HEK293T (cell line): ENCODE measurements at regions not wholly inside any gene's neighbourhood (a gene's known extent, or its start where the extent isn't known, plus 50 kb on each side); places are given as distances from the start of the nearest gene placed in this dataset.

ENCODE experiments used
- CTBP1 ChIP-seq: fragments of 450-650 bp; IDR thresholded peaks from 2 replicates; pipeline ENCODE4 v1.6.1; 2016; ENCODE audit warnings: borderline replicate concordance
- FOXA1 ChIP-seq: fragments of 450-650 bp; IDR thresholded peaks from 2 replicates; pipeline ENCODE4 v1.6.1; 2016; ENCODE audit warnings: mild to moderate bottlenecking
- FOXM1 ChIP-seq: fragments of 450-650 bp; IDR thresholded peaks from 2 replicates; pipeline ENCODE4 v1.6.1; 2017; ENCODE audit warnings: mild to moderate bottlenecking, borderline replicate concordance
- HDGF ChIP-seq: fragments of 450-650 bp; IDR thresholded peaks from 2 replicates; pipeline ENCODE4 v1.6.1; 2017; ENCODE audit warnings: antibody characterized with exemption, borderline replicate concordance
- NFRKB ChIP-seq: fragments of 450-650 bp; IDR thresholded peaks from 2 replicates; pipeline ENCODE4 v1.6.1; 2016; ENCODE audit warnings: mild to moderate bottlenecking, moderate library complexity
- SP1 ChIP-seq: fragments of 450-650 bp; IDR thresholded peaks from 2 replicates; pipeline ENCODE4 v1.6.1; 2017
- SUZ12 ChIP-seq: fragments of 450-650 bp; IDR thresholded peaks from 2 replicates; pipeline ENCODE4 v1.6.1; 2016; ENCODE audit warnings: mild to moderate bottlenecking
- TF ChIP-seq, protein P1 (sequence below): fragments of 450-650 bp; IDR thresholded peaks from 2 replicates; pipeline ENCODE4 v1.6.1; 2016

DNA sequence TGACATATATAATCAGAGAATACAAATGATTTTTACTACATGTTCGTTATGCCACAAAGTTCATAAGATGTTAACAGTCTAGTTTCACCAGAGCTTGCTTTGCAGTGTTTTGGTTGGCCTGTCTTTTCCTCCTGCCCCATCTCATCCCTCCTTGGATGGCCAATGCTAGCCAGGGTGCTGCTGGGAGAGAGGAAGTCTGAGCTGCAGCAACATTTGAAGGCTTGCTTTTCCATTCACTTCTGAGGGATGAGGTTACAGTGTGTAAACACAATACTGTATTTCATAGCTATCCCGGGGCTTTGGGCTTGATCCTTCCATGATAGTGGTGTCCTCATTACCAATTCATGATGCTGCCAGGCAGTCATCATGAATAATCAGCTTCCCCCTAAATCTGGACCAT lies 170.5 kb downstream of the RAB11FIP2 start:
- no peak for TF ChIP-seq NFRKB
- no peak for TF ChIP-seq SP1
- TF ChIP-seq FOXA1, result no peak
- TF ChIP-seq FOXM1, result no peak
- TF ChIP-seq, protein P1, sequence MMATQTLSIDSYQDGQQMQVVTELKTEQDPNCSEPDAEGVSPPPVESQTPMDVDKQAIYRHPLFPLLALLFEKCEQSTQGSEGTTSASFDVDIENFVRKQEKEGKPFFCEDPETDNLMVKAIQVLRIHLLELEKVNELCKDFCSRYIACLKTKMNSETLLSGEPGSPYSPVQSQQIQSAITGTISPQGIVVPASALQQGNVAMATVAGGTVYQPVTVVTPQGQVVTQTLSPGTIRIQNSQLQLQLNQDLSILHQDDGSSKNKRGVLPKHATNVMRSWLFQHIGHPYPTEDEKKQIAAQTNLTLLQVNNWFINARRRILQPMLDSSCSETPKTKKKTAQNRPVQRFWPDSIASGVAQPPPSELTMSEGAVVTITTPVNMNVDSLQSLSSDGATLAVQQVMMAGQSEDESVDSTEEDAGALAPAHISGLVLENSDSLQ, result no peak
- no peak for TF ChIP-seq CTBP1
- TF ChIP-seq HDGF, result no peak
- TF ChIP-seq SUZ12, result no peak
